ENCODE measurements at regions not wholly inside any gene's neighbourhood (a gene's known extent, or its start where the extent isn't known, plus 50 kb on each side); places are given as distances from the start of the nearest gene placed in this dataset.

DNA sequence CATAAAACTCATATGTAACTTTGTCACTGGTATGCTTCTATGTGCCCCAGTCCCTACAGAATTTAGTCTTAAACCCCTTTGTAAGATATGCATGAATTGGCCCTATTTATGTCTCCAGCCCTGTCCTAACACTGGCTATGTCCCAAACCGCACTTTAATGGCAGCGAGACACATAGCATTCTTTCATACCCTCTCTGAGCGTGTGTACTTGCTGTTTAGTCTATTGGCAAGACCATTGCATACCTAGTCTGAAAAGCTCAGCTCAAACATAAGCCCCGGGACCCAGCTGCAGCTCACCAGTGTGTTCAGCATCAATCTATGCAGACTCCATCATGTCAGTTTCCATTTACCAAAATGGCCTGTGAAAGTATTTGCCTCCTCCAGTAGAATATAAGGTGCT is 1018.4 kb upstream of the TENM3 start:
- TF ChIP-seq, protein P1, sequence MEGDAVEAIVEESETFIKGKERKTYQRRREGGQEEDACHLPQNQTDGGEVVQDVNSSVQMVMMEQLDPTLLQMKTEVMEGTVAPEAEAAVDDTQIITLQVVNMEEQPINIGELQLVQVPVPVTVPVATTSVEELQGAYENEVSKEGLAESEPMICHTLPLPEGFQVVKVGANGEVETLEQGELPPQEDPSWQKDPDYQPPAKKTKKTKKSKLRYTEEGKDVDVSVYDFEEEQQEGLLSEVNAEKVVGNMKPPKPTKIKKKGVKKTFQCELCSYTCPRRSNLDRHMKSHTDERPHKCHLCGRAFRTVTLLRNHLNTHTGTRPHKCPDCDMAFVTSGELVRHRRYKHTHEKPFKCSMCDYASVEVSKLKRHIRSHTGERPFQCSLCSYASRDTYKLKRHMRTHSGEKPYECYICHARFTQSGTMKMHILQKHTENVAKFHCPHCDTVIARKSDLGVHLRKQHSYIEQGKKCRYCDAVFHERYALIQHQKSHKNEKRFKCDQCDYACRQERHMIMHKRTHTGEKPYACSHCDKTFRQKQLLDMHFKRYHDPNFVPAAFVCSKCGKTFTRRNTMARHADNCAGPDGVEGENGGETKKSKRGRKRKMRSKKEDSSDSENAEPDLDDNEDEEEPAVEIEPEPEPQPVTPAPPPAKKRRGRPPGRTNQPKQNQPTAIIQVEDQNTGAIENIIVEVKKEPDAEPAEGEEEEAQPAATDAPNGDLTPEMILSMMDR (IDR thresholded peaks at IDR 0.05; ENCODE audit: poor library complexity, severe bottlenecking), result no peak
- H3K27ac ChIP-seq (ENCODE audit: poor library complexity, severe bottlenecking), result no peak overlapping the region
- H3K36me3 ChIP-seq (ENCODE audit: low read depth), result no peaks in the 10 kb centered on the region
- peaks cover 8% of the 10 kb centered on the region for H3K4me1 ChIP-seq (ENCODE audit: insufficient read depth, poor library complexity, severe bottlenecking)
- DNase-seq (ENCODE audit: low spot score), result no peak
- H3K9me3 ChIP-seq (ENCODE audit: severe bottlenecking), result no peaks in the 10 kb centered on the region
- H3K27me3 ChIP-seq (ENCODE audit: insufficient read depth, poor library complexity, severe bottlenecking), result no peaks in the 10 kb centered on the region
- no peak overlapping the region for H3K4me3 ChIP-seq (ENCODE audit: severe bottlenecking)
- ATAC-seq (ENCODE audit: low read depth), result no peak

DNA sequence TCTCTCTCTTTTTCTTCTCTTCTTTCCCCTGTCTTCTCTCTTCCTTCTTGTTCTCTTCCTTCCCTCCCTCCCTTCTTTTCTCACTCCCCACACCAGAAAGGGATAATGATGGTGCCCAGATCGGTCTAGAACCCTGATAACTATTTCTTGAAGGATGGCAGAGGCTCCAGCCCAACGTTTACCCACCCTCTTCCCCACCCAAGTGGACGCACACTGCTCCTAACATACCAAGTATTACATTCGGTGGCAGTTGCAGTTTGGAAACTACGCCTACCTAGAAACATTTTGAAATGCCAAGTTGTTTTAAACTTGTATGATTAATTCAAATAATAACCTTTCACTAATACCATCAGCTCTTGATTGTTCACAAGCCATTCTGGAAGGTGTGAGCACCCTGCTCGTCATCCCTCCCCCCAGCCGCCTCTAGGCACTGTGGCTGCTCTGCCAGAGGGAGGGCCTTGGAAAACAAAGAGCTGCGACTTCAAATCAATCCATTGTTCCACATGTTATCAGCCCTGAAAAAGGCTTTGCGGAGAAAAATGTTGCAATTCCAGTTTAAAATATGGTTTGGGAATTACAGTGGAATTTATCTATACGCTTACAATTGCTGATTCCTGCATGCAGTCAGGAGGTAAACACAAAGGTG is 1017.5 kb upstream of the TENM3 start:
- Histone ChIP-seq H3K27me3 (ENCODE audit: insufficient read depth, poor library complexity, severe bottlenecking) (no peaks in the 10 kb centered on the region), H3K27ac (ENCODE audit: poor library complexity, severe bottlenecking) (no peak overlapping the region), H3K4me3 (ENCODE audit: severe bottlenecking) (no peak overlapping the region), H3K9me3 (ENCODE audit: severe bottlenecking) (no peaks in the 10 kb centered on the region), H3K4me1 (ENCODE audit: insufficient read depth, poor library complexity, severe bottlenecking) (no peaks in the 10 kb centered on the region), H3K36me3 (ENCODE audit: low read depth) (no peaks in the 10 kb centered on the region)
- no peak for ATAC-seq (ENCODE audit: low read depth)
- TF ChIP-seq, protein P1 (IDR thresholded peaks at IDR 0.05; ENCODE audit: poor library complexity, severe bottlenecking), result no peak
- no peak for DNase-seq (ENCODE audit: low spot score)

DNA sequence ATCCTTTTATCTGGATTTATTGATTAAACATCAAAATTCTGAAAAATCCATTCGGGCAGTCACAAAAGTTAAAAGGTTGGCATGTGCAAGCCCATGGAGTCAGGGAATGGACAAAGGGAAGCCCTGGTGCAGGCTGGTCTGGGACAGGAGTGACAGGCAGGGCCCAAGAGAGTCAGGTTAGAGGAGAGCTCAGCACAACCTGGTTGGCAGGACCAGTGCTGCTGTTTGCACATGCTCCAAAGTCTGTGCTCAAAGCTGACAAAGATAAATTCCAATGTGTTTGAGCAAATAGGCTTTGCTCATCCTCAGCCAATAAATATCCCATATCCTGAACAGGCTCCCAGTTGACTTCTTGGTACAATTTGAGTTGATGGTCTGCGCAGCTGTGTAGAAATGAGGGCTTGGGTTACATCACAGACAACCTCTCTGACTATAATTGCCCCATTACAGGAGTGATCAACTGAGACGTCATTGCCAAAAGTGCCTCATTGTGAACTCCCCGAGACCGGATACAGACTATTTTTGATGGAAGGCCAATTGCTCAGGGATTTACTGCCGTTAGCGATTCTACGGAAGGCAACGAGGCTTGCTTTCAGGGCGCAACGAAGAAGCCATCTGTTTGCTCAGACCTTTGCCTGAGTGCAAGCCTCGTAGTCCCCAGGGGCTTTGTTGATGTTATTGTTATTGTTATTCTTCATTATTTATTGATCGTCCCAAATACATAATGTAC is 1008.1 kb upstream of the TENM3 start:
- DNase-seq (ENCODE audit: low spot score) (no peak), ATAC-seq (ENCODE audit: low read depth) (no peak)
- Histone ChIP-seq H3K4me1 (ENCODE audit: insufficient read depth, poor library complexity, severe bottlenecking) (no peaks in the 10 kb centered on the region), H3K36me3 (ENCODE audit: low read depth) (no peaks in the 10 kb centered on the region), H3K27me3 (ENCODE audit: insufficient read depth, poor library complexity, severe bottlenecking) (peaks cover 3% of the 10 kb centered on the region), H3K4me3 (ENCODE audit: severe bottlenecking) (no peak overlapping the region), H3K9me3 (ENCODE audit: severe bottlenecking) (no peaks in the 10 kb centered on the region), H3K27ac (ENCODE audit: poor library complexity, severe bottlenecking) (no peak overlapping the region)
- TF ChIP-seq, protein P1 (IDR thresholded peaks at IDR 0.05; ENCODE audit: poor library complexity, severe bottlenecking), result no peak

DNA sequence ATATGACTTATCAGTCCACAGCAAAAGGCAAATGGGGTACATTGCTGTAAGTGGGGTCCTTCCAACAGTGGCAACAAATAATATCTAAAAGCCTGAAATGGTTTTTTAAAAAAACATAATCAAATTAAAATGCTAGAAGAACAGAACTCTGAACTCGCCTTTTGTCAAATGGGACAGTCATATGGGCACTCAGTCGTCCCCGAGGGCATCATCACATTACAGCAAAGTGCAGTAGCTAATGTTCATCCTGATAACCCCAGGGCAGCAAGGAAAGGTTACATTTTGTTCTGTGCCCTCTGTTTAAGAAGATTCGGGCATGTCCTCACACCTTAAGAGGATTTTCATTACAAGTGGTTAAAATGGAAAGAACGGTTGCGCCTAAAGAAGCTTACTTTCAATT is 997.9 kb upstream of the TENM3 start:
- Histone ChIP-seq H3K27ac (ENCODE audit: poor library complexity, severe bottlenecking) (no peak overlapping the region), H3K9me3 (ENCODE audit: severe bottlenecking) (no peaks in the 10 kb centered on the region), H3K27me3 (ENCODE audit: insufficient read depth, poor library complexity, severe bottlenecking) (no peaks in the 10 kb centered on the region), H3K4me3 (ENCODE audit: severe bottlenecking) (no peak overlapping the region), H3K4me1 (ENCODE audit: insufficient read depth, poor library complexity, severe bottlenecking) (no peaks in the 10 kb centered on the region), H3K36me3 (ENCODE audit: low read depth) (no peaks in the 10 kb centered on the region)
- DNase-seq (ENCODE audit: low spot score) (no peak), ATAC-seq (ENCODE audit: low read depth) (no peak)
- TF ChIP-seq, protein P1 (IDR thresholded peaks at IDR 0.05; ENCODE audit: poor library complexity, severe bottlenecking), result no peak

DNA sequence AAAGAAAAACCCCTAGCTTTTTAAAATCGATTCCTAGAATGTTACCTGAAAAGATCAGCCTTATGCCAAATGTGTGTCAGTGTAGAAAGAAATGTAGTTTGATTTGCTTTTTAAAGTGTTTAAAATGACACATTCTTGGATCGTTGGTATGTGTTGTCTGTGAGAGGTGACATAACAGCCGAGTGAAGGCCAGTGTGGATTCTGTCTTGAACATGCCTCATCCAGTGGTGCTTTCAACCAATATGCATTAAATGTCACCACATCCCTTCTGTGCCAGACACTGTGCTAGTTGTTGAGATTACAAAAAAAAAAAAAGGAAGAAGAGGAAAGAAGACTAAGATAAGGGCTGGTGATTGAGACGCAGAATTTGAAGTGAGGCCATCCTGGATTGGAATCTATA is 994.2 kb upstream of the TENM3 start:
- no peak overlapping the region for H3K4me3 ChIP-seq (ENCODE audit: severe bottlenecking)
- ATAC-seq (ENCODE audit: low read depth) (no peak), DNase-seq (ENCODE audit: low spot score) (no peak)
- H3K9me3 ChIP-seq (ENCODE audit: severe bottlenecking), result no peaks in the 10 kb centered on the region
- TF ChIP-seq, protein P1 (IDR thresholded peaks at IDR 0.05; ENCODE audit: poor library complexity, severe bottlenecking), result no peak
- no peaks in the 10 kb centered on the region for H3K4me1 ChIP-seq (ENCODE audit: insufficient read depth, poor library complexity, severe bottlenecking)
- no peaks in the 10 kb centered on the region for H3K36me3 ChIP-seq (ENCODE audit: low read depth)
- H3K27me3 ChIP-seq (ENCODE audit: insufficient read depth, poor library complexity, severe bottlenecking), result no peaks in the 10 kb centered on the region
- no peak overlapping the region for H3K27ac ChIP-seq (ENCODE audit: poor library complexity, severe bottlenecking)

Data from RWPE2 (cell line).